ENCODE measurements at regions not wholly inside any gene's neighbourhood (a gene's known extent, or its start where the extent isn't known, plus 50 kb on each side); places are given as distances from the start of the nearest gene placed in this dataset.

DNA sequence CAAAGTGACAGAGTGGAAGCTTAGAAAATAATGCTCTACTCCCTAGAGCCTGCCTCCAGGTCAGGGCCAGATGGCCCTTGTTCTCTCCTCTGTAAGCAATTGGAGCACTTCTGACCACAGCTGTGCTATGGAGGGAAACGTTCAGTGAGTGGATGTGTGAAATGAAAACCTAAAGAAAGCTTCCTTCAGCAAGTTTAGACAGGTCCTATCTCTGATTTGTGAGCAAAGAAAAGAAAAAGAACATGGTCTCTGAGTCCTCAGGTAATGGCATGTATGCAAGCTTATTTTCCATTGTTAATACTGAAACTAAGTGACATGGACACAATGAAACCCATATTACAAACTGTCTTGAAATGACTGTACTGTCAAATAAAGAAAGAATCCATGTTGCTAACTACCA is 1486.8 kb downstream of the EFNB2 start:
- TF ChIP-seq, protein P1, sequence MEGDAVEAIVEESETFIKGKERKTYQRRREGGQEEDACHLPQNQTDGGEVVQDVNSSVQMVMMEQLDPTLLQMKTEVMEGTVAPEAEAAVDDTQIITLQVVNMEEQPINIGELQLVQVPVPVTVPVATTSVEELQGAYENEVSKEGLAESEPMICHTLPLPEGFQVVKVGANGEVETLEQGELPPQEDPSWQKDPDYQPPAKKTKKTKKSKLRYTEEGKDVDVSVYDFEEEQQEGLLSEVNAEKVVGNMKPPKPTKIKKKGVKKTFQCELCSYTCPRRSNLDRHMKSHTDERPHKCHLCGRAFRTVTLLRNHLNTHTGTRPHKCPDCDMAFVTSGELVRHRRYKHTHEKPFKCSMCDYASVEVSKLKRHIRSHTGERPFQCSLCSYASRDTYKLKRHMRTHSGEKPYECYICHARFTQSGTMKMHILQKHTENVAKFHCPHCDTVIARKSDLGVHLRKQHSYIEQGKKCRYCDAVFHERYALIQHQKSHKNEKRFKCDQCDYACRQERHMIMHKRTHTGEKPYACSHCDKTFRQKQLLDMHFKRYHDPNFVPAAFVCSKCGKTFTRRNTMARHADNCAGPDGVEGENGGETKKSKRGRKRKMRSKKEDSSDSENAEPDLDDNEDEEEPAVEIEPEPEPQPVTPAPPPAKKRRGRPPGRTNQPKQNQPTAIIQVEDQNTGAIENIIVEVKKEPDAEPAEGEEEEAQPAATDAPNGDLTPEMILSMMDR (conservative IDR thresholded peaks at IDR 0.05 in 1 of 2, IDR thresholded peaks at IDR 0.05 in 1 of 2; ENCODE audit: extremely low read depth in 1 of 2, insufficient read depth in 1 of 2, low read depth in 1 of 2, low read length in 2 of 2), result no peak
- no peak for TF ChIP-seq EZH2 (IDR thresholded peaks at IDR 0.05; ENCODE audit: borderline replicate concordance, low read length)

Measured in mammary epithelial cell (primary cell).